Gastrocnemius medialis (tissue), 4 donors: ENCODE measurements at regions not wholly inside any gene's neighbourhood (a gene's known extent, or its start where the extent isn't known, plus 50 kb on each side); places are given as distances from the start of the nearest gene placed in this dataset.

Experiments used
- POLR2A ChIP-seq, 2 donors: fragments of 450-650 bp; IDR thresholded peaks; one replicate each; pipeline ENCODE4 v1.6.1; 2017; ENCODE audit warnings: antibody characterized with exemption in 2 of 2, mild to moderate bottlenecking in 2 of 2, moderate library complexity in 2 of 2
- TF ChIP-seq, protein P1 (sequence below), 5 experiments: fragments of 450-650 bp in 3 of 5; fragments of 200-600 bp in 2 of 5; sonication (generic) in 2 of 5; IDR thresholded peaks in 4 of 5; conservative IDR thresholded peaks in 1 of 5; 1 replicate in 4 of 5; 2 replicates in 1 of 5; pipeline ENCODE4 v1.5.1; 2016 to 2019; ENCODE audit warnings: antibody characterized with exemption in 5 of 5, mild to moderate bottlenecking in 3 of 5, moderate library complexity in 3 of 5

DNA sequence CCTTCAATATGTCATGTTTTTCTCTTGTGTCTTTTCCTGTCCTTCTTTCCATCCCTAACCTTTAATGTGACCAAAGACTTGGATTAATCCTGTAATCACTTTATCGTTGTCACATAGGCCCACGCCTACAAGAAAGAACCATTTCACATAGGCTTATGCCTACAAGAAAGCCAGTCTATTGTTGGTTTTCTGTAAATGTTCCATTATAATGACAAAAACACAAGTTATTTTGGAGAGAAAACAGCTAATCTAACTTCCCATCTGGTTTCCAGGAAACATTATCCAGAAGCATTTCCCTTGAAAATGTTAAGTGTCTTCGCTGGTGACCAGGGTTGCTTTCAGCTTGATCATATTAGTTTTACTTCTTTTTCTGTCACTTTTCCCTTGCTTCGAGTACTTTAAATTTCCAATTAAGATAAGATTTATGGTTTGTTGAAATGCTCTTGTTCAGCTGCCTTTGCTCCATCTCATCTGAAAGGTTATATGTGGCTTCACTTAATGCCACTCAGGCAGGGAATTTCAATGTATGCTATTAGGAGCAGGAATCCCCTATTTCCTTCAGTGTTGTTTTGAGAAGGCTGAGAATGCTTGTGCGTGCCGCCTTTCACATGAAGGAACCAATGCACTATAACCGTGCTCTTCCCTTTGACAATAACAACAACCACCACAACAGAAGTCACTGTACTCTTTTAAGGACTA is 708.2 kb downstream of the EFNB2 start:
- TF ChIP-seq, protein P1, sequence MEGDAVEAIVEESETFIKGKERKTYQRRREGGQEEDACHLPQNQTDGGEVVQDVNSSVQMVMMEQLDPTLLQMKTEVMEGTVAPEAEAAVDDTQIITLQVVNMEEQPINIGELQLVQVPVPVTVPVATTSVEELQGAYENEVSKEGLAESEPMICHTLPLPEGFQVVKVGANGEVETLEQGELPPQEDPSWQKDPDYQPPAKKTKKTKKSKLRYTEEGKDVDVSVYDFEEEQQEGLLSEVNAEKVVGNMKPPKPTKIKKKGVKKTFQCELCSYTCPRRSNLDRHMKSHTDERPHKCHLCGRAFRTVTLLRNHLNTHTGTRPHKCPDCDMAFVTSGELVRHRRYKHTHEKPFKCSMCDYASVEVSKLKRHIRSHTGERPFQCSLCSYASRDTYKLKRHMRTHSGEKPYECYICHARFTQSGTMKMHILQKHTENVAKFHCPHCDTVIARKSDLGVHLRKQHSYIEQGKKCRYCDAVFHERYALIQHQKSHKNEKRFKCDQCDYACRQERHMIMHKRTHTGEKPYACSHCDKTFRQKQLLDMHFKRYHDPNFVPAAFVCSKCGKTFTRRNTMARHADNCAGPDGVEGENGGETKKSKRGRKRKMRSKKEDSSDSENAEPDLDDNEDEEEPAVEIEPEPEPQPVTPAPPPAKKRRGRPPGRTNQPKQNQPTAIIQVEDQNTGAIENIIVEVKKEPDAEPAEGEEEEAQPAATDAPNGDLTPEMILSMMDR (IDR thresholded peaks at IDR 0.05 in 4 of 5, conservative IDR thresholded peaks at IDR 0.05 in 1 of 5): no peak
- no peak for TF ChIP-seq POLR2A (IDR thresholded peaks at IDR 0.05)
